Mesenchymal stem cell (in vitro differentiated cells and primary cell): ENCODE measurements at regions not wholly inside any gene's neighbourhood (a gene's known extent, or its start where the extent isn't known, plus 50 kb on each side); places are given as distances from the start of the nearest gene placed in this dataset.

ENCODE experiments used
- DNase-seq: peaks from one replicate; pipeline ENCODE4 v3.0.0-alpha.2; 2013
- H2AFZ ChIP-seq: one replicate; pipeline ENCODE4 v1.6.1; 2013; ENCODE audit warnings: low read depth, mild to moderate bottlenecking, control low read depth, inconsistent platforms, low read length, moderate library complexity
- H2AK5ac ChIP-seq: 2 replicates; pipeline ENCODE4 v1.6.1; 2013; ENCODE audit warnings: low read length, moderate library complexity, mild to moderate bottlenecking, inconsistent platforms; ENCODE audit not compliant: severe bottlenecking
- H2BK120ac ChIP-seq: one replicate; pipeline ENCODE4 v1.6.1; 2013; ENCODE audit warnings: low read depth, mild to moderate bottlenecking, inconsistent platforms, low read length, moderate library complexity
- H2BK12ac ChIP-seq, 2 experiments: one replicate each; pipeline ENCODE4 v1.6.1; 2013; ENCODE audit warnings: inconsistent platforms in 2 of 2, low read length in 2 of 2, mild to moderate bottlenecking in 2 of 2, moderate library complexity in 2 of 2, control low read depth in 1 of 2
- H2BK15ac ChIP-seq: one replicate; pipeline ENCODE4 v1.6.1; 2013; ENCODE audit warnings: mild to moderate bottlenecking, low read depth, inconsistent platforms; ENCODE audit not compliant: poor library complexity, severe bottlenecking
- H2BK5ac ChIP-seq: 2 replicates; pipeline ENCODE4 v1.6.1; 2013; ENCODE audit warnings: low read depth, mild to moderate bottlenecking, low read length, control low read depth, inconsistent platforms; ENCODE audit not compliant: poor library complexity, severe bottlenecking
- H3K14ac ChIP-seq, 2 experiments: one replicate each; pipeline ENCODE4 v1.6.1; 2013; ENCODE audit warnings: inconsistent platforms in 2 of 2, low read length in 2 of 2, control low read depth in 1 of 2, mild to moderate bottlenecking in 1 of 2, moderate library complexity in 1 of 2
- H3K18ac ChIP-seq, 2 experiments: one replicate each; pipeline ENCODE4 v1.6.1; 2013; ENCODE audit warnings: inconsistent platforms in 2 of 2, low read length in 2 of 2, control low read depth in 1 of 2, low read depth in 1 of 2, mild to moderate bottlenecking in 1 of 2
- H3K23ac ChIP-seq, 2 experiments: one replicate each; pipeline ENCODE4 v1.6.1; 2013; ENCODE audit warnings: inconsistent platforms in 2 of 2, low read length in 2 of 2, mild to moderate bottlenecking in 2 of 2, moderate library complexity in 2 of 2, control low read depth in 1 of 2
- H3K27ac ChIP-seq: 2 replicates; pipeline ENCODE4 v1.5.1; 2013; ENCODE audit warnings: mild to moderate bottlenecking, moderate library complexity, low read length, control low read depth, inconsistent platforms; ENCODE audit not compliant: poor library complexity, severe bottlenecking
- H3K27me3 ChIP-seq, 2 experiments: 2 replicates each; pipeline versions ENCODE4 v1.6.1 to v1.7.0; 2013; ENCODE audit warnings: low read length in 2 of 2, mild to moderate bottlenecking in 2 of 2, moderate library complexity in 2 of 2, control low read depth in 1 of 2, inconsistent platforms in 1 of 2; ENCODE audit not compliant: control insufficient read depth in 1 of 2, insufficient read depth in 1 of 2
- H3K36me3 ChIP-seq, 2 experiments: 2 replicates each; pipeline versions ENCODE4 v1.6.1 to v1.7.0; 2013; ENCODE audit warnings: low read length in 2 of 2, control low read depth in 1 of 2, inconsistent platforms in 1 of 2, low read depth in 1 of 2, mild to moderate bottlenecking in 1 of 2; ENCODE audit not compliant: insufficient read depth in 2 of 2, control insufficient read depth in 1 of 2
- H3K4ac ChIP-seq, 2 experiments: one replicate each; pipeline ENCODE4 v1.6.1; 2013; ENCODE audit warnings: inconsistent platforms in 2 of 2, low read length in 2 of 2, mild to moderate bottlenecking in 2 of 2, moderate library complexity in 2 of 2, control low read depth in 1 of 2, low read depth in 1 of 2
- H3K4me1 ChIP-seq: 2 replicates; pipeline ENCODE4 v1.6.1; 2013; ENCODE audit warnings: low read depth, low read length, control low read depth; ENCODE audit not compliant: control insufficient read depth, insufficient read depth
- H3K4me2 ChIP-seq: 2 replicates; pipeline ENCODE4 v1.6.1; 2013; ENCODE audit warnings: low read length, mild to moderate bottlenecking, inconsistent platforms; ENCODE audit not compliant: poor library complexity, severe bottlenecking
- H3K4me3 ChIP-seq, 2 experiments: 2 replicates each; pipeline versions ENCODE4 v1.5.1 to v1.7.0; 2013; ENCODE audit warnings: low read length in 2 of 2, mild to moderate bottlenecking in 2 of 2, control low read depth in 1 of 2, low read depth in 1 of 2; ENCODE audit not compliant: insufficient read depth in 1 of 2
- H3K79me1 ChIP-seq: replicated peaks from 2 replicates; pipeline ENCODE4 v1.6.1; 2013; ENCODE audit warnings: mild to moderate bottlenecking, control low read depth, low read length, inconsistent platforms; ENCODE audit not compliant: poor library complexity, severe bottlenecking
- H3K9ac ChIP-seq: 2 replicates; pipeline ENCODE4 v1.7.0; 2013; ENCODE audit warnings: mild to moderate bottlenecking, low read length, moderate library complexity
- H3K9me3 ChIP-seq: 2 replicates; pipeline ENCODE4 v1.7.0; 2013; ENCODE audit warnings: mild to moderate bottlenecking, low read length; ENCODE audit not compliant: control insufficient read depth
- H4K8ac ChIP-seq: one replicate; pipeline ENCODE4 v1.6.1; 2013; ENCODE audit warnings: inconsistent platforms, mild to moderate bottlenecking, low read length, moderate library complexity
- H4K91ac ChIP-seq: one replicate; pipeline ENCODE4 v1.6.1; 2013; ENCODE audit warnings: mild to moderate bottlenecking, low read length, inconsistent platforms
- WGBS: methylation state at CpG from one replicate; pipeline ENCODE4 v1.1.7; 2013; ENCODE audit warnings: mixed read lengths; 5-methylcytosine and 5-hydroxymethylcytosine counted together

- Histone ChIP-seq H3K4me1 (no peaks in the 10 kb centered on the region), H2BK120ac (no peak overlapping the region), H3K4ac (no peak overlapping the region), H3K18ac (no peak overlapping the region), H3K23ac (no peak overlapping the region), H3K14ac (no peak overlapping the region), H2BK12ac (no peak overlapping the region), H2AK5ac (no peak overlapping the region), H4K8ac (no peak overlapping the region), H2AFZ (no peak overlapping the region), H3K27ac (no peak overlapping the region), H3K36me3 (no peaks in the 10 kb centered on the region), H4K91ac (no peak overlapping the region), H3K4me2 (no peak overlapping the region), H3K79me1 (no peaks in the 10 kb centered on the region), H3K4me3 (no peak overlapping the region), H3K9me3 (peaks cover 11% of the 10 kb centered on the region), H2BK15ac (no peak overlapping the region), H2BK5ac (peak overlapping the region; percentile 44), H3K9ac (no peak overlapping the region), H3K27me3 (no peaks in the 10 kb centered on the region)
- 55% methylated on average over 1 of the region's 1 CpG for WGBS
- peak; percentile 6 for DNase-seq
Measured at GRCh38 chr7:136807598-136807997, 60.9 kb upstream of the CHRM2 start.

- H3K79me1 ChIP-seq, result no peaks in the 10 kb centered on the region
- H4K91ac ChIP-seq, result no peak overlapping the region
- H2BK120ac ChIP-seq, result no peak overlapping the region
- WGBS, result no CpG with 5 or more reads among the region's 2 CpGs
- H3K27me3 ChIP-seq, result no peaks in the 10 kb centered on the region
- no peak overlapping the region for H3K4ac ChIP-seq
- H2AFZ ChIP-seq, result no peak overlapping the region
- H3K36me3 ChIP-seq, result no peaks in the 10 kb centered on the region
- no peak overlapping the region for H2BK12ac ChIP-seq
- H3K4me2 ChIP-seq, result no peak overlapping the region
- no peak overlapping the region for H3K14ac ChIP-seq
- no peak overlapping the region for H4K8ac ChIP-seq
- H3K4me1 ChIP-seq, result no peaks in the 10 kb centered on the region
- no peak overlapping the region for H3K9ac ChIP-seq
- no peak overlapping the region for H3K4me3 ChIP-seq
- no peak overlapping the region for H2AK5ac ChIP-seq
- H3K23ac ChIP-seq, result no peak overlapping the region
- no peak for DNase-seq
- H3K18ac ChIP-seq, result no peak overlapping the region
- H2BK15ac ChIP-seq, result no peak overlapping the region
- H2BK5ac ChIP-seq, result no peak overlapping the region
- peaks cover 6% of the 10 kb centered on the region for H3K9me3 ChIP-seq
- H3K27ac ChIP-seq, result no peak overlapping the region
Measured at GRCh38 chr7:136803028-136803427, 65.4 kb upstream of the CHRM2 start.

GRCh38 chr7:136783934-136784333, 84.5 kb upstream of the CHRM2 start:
- Histone ChIP-seq H3K27me3 (no peaks in the 10 kb centered on the region), H2AFZ (no peak overlapping the region), H2BK120ac (no peak overlapping the region), H3K27ac (no peak overlapping the region), H3K18ac (no peak overlapping the region), H2BK15ac (no peak overlapping the region), H3K79me1 (no peaks in the 10 kb centered on the region), H3K23ac (no peak overlapping the region), H3K4me1 (no peaks in the 10 kb centered on the region), H3K4me2 (no peak overlapping the region), H4K91ac (no peak overlapping the region), H3K9ac (no peak overlapping the region), H2AK5ac (no peak overlapping the region), H3K9me3 (peaks cover 8% of the 10 kb centered on the region), H3K14ac (no peak overlapping the region), H2BK12ac (no peak overlapping the region), H3K4ac (no peak overlapping the region), H3K36me3 (no peaks in the 10 kb centered on the region), H2BK5ac (no peak overlapping the region), H3K4me3 (no peak overlapping the region), H4K8ac (no peak overlapping the region)
- no peak for DNase-seq
- no CpG with 5 or more reads among the region's 1 CpG for WGBS

GRCh38 chr7:136741941-136742340, 126.5 kb upstream of the CHRM2 start:
- no peaks in the 10 kb centered on the region for H3K4me1 ChIP-seq
- no peak overlapping the region for H2BK5ac ChIP-seq
- no peaks in the 10 kb centered on the region for H3K36me3 ChIP-seq

More at GRCh38 chr7:136741941-136742340, 126.5 kb upstream of the CHRM2 start:
- WGBS, result 94% methylated on average over 3 of the region's 3 CpGs
- no peak overlapping the region for H3K4me2 ChIP-seq
- no peak overlapping the region for H4K91ac ChIP-seq
- no peak overlapping the region for H3K23ac ChIP-seq
- H3K18ac ChIP-seq, result no peak overlapping the region
- no peak overlapping the region for H2BK15ac ChIP-seq
- no peak overlapping the region for H3K27ac ChIP-seq
- peaks cover 23% of the 10 kb centered on the region for H3K9me3 ChIP-seq
- no peaks in the 10 kb centered on the region for H3K79me1 ChIP-seq
- no peak overlapping the region for H3K4me3 ChIP-seq
- no peak overlapping the region for H3K9ac ChIP-seq
- H3K4ac ChIP-seq, result no peak overlapping the region
- no peak overlapping the region for H2BK12ac ChIP-seq
- H2BK120ac ChIP-seq, result no peak overlapping the region
- no peak overlapping the region for H2AK5ac ChIP-seq
- H3K27me3 ChIP-seq, result no peaks in the 10 kb centered on the region
- H4K8ac ChIP-seq, result no peak overlapping the region
- peak; percentile 2 for DNase-seq
- no peak overlapping the region for H3K14ac ChIP-seq
- no peak overlapping the region for H2AFZ ChIP-seq
